Hepatocyte (in vitro differentiated cells): ENCODE measurements at regions not wholly inside any gene's neighbourhood (a gene's known extent, or its start where the extent isn't known, plus 50 kb on each side); places are given as distances from the start of the nearest gene placed in this dataset.

Source experiments
- DNase-seq: peaks from one replicate; pipeline ENCODE4 v3.0.0-alpha.2; 2016; ENCODE audit warnings: low spot score
- H2AFZ ChIP-seq: fragments of 200-600 bp; sonication (generic); 2 replicates; pipeline ENCODE4 v1.6.0; 2016; ENCODE audit warnings: antibody characterized with exemption, mild to moderate bottlenecking
- H3K27ac ChIP-seq: fragments of 200-600 bp; sonication (generic); 2 replicates; pipeline ENCODE4 v1.5.1; 2016; ENCODE audit warnings: mild to moderate bottlenecking
- H3K27me3 ChIP-seq: fragments of 200-600 bp; sonication (generic); 2 replicates; pipeline ENCODE4 v1.6.1; 2016
- H3K36me3 ChIP-seq: fragments of 200-600 bp; sonication (generic); replicated peaks from 2 replicates; pipeline ENCODE4 v1.5.1; 2016; ENCODE audit warnings: low read depth; ENCODE audit not compliant: insufficient read depth
- H3K4me1 ChIP-seq: fragments of 200-600 bp; sonication (generic); 2 replicates; pipeline ENCODE4 v1.5.1; 2016; ENCODE audit warnings: mild to moderate bottlenecking, moderate library complexity; ENCODE audit not compliant: insufficient read depth
- H3K4me2 ChIP-seq: fragments of 200-600 bp; sonication (generic); 2 replicates; pipeline ENCODE4 v1.6.0; 2016
- H3K4me3 ChIP-seq: fragments of 200-600 bp; sonication (generic); 2 replicates; pipeline ENCODE4 v1.5.1; 2016; ENCODE audit warnings: mild to moderate bottlenecking
- H3K79me2 ChIP-seq: fragments of 200-600 bp; sonication (generic); 2 replicates; pipeline ENCODE4 v1.6.0; 2017; ENCODE audit warnings: mild to moderate bottlenecking
- H3K9me2 ChIP-seq: fragments of 200-600 bp; sonication (generic); replicated peaks from 2 replicates; pipeline ENCODE4 v1.6.0; 2017; ENCODE audit warnings: mild to moderate bottlenecking; ENCODE audit not compliant: insufficient read depth
- H3K9me3 ChIP-seq: fragments of 200-600 bp; sonication (generic); 2 replicates; pipeline ENCODE4 v1.5.1; 2016; ENCODE audit warnings: low read depth, mild to moderate bottlenecking
- H4K20me1 ChIP-seq: fragments of 200-600 bp; sonication (generic); 2 replicates; pipeline ENCODE4 v1.6.0; 2016; ENCODE audit warnings: mild to moderate bottlenecking; ENCODE audit not compliant: insufficient read depth, poor library complexity, severe bottlenecking
- EZH2 ChIP-seq: fragments of 200-600 bp; sonication (generic); IDR thresholded peaks from 2 replicates; pipeline ENCODE4 v1.6.1; 2016; ENCODE audit warnings: antibody characterized with exemption, mild to moderate bottlenecking, borderline replicate concordance
- EZH2phosphoT487 ChIP-seq: fragments of 200-600 bp; sonication (generic); IDR thresholded peaks from one replicate; pipeline ENCODE4 v1.6.1; 2018; ENCODE audit warnings: antibody characterized with exemption, mild to moderate bottlenecking, low read depth, moderate library complexity; ENCODE audit not compliant: unreplicated experiment, severe bottlenecking
- WGBS: methylation state at CpG from one replicate; pipeline ENCODE4 v1.1.6; 2016; ENCODE audit warnings: low lambda C conversion rate; ENCODE audit errors: missing lambda C conversion rate; 5-methylcytosine and 5-hydroxymethylcytosine counted together
- TF ChIP-seq, protein P1 (sequence below): fragments of 200-600 bp; sonication (generic); IDR thresholded peaks from 2 replicates; pipeline ENCODE4 v1.5.1; 2016; ENCODE audit warnings: antibody characterized with exemption, mild to moderate bottlenecking; ENCODE audit not compliant: poor library complexity

DNA sequence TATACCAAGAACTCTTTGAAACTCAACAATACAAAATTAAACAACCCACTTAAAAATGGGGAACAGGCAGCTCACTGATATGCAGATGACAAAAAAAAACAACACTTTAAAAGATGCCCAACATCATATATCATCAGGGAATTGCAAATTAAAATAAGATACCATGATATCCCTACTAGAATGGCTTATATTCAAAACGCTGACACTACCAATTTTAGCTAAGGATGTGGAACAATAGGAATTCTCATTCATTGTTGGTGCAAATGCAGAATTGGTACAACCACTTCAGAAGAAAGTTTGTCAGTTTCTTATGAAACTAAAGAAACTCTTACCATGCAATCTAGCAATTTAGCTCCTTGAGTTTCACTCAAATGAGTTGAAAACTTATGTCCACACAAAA, 259.0 kb upstream of the HS3ST1 start:
- Histone ChIP-seq H4K20me1 (no peaks in the 10 kb centered on the region), H3K27me3 (no peaks in the 10 kb centered on the region), H3K27ac (no peak overlapping the region), H3K79me2 (no peaks in the 10 kb centered on the region), H3K4me3 (no peak overlapping the region), H3K9me2 (no peaks in the 10 kb centered on the region), H3K4me1 (peaks cover 5% of the 10 kb centered on the region), H3K36me3 (no peaks in the 10 kb centered on the region), H2AFZ (no peak overlapping the region), H3K4me2 (no peak overlapping the region), H3K9me3 (no peaks in the 10 kb centered on the region)
- TF ChIP-seq EZH2phosphoT487 = no peak
- no peak for TF ChIP-seq EZH2
- 85% methylated on average over 1 of the region's 1 CpG for WGBS
- no peak for DNase-seq

DNA sequence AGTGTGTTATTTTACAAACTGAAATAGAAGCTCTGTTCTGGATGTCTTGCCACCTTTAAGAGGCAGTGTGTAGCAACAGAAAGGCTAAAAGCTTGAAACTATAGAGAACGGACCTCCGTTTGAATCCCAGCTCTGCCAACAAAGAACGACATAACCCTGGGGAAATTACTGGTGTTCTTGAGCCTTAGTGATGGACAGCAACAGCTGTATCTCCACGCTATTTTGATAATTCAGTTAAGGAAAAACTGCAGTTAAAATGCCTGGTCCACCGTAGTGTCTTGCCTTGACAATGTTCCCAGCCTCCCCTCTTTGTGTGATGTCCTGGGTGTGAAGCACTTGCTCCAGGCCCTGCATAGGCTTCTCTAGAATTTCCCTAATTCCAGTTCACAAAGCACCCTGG, 256.8 kb upstream of the HS3ST1 start:
- H3K36me3 ChIP-seq = no peaks in the 10 kb centered on the region
- H3K9me2 ChIP-seq = no peaks in the 10 kb centered on the region
- no peaks in the 10 kb centered on the region for H3K79me2 ChIP-seq
- no peak overlapping the region for H2AFZ ChIP-seq
- no peak for DNase-seq
- H3K27ac ChIP-seq = no peak overlapping the region
- H3K4me1 ChIP-seq = no peaks in the 10 kb centered on the region
- no peaks in the 10 kb centered on the region for H3K9me3 ChIP-seq
- no peak overlapping the region for H3K4me2 ChIP-seq
- TF ChIP-seq, protein P1, sequence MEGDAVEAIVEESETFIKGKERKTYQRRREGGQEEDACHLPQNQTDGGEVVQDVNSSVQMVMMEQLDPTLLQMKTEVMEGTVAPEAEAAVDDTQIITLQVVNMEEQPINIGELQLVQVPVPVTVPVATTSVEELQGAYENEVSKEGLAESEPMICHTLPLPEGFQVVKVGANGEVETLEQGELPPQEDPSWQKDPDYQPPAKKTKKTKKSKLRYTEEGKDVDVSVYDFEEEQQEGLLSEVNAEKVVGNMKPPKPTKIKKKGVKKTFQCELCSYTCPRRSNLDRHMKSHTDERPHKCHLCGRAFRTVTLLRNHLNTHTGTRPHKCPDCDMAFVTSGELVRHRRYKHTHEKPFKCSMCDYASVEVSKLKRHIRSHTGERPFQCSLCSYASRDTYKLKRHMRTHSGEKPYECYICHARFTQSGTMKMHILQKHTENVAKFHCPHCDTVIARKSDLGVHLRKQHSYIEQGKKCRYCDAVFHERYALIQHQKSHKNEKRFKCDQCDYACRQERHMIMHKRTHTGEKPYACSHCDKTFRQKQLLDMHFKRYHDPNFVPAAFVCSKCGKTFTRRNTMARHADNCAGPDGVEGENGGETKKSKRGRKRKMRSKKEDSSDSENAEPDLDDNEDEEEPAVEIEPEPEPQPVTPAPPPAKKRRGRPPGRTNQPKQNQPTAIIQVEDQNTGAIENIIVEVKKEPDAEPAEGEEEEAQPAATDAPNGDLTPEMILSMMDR = no peak
- no peak for TF ChIP-seq EZH2
- TF ChIP-seq EZH2phosphoT487 = no peak
- H3K27me3 ChIP-seq = no peaks in the 10 kb centered on the region
- no peak overlapping the region for H3K4me3 ChIP-seq
- 93% methylated on average over 5 of the region's 5 CpGs for WGBS
- no peaks in the 10 kb centered on the region for H4K20me1 ChIP-seq

DNA sequence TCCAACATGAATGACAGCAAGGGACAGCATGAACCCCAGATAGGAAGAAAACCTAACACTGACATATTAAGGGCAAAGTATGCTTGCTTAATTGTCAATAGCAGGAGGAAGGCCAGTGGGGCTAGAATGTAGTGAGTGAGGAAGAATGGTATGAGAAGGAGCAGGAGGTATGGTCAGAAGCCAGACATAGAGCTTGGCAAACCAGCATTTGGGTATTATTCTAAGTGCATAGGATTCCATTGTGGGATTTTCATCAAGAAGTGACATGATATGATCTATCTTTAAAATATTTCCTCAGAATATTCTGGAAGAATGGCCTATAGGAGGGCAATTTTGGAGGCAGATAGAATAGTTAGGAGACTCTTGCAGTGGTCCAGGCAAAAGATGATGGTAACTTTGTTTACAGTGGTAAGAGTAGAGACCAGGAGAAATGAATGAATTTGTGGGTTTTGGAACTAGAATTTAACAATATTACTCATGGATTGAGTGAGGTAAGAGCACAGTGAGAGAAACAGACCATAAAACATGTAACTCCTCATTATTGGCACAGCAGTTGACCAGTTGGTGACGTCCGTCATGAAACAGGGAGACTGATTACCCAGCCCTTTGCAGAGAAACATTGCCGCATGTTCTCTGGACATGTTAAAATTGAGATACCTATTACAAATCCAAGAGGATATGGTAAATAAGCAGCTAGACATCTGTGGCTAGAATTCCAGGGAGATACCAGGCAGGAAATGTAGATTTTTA, 246.5 kb upstream of the HS3ST1 start:
- no peaks in the 10 kb centered on the region for H3K9me3 ChIP-seq
- H3K4me1 ChIP-seq = no peaks in the 10 kb centered on the region
- DNase-seq = no peak
- H3K4me2 ChIP-seq = no peak overlapping the region
- no peak overlapping the region for H2AFZ ChIP-seq
- WGBS = 94% methylated on average over 3 of the region's 3 CpGs
- H3K4me3 ChIP-seq = no peak overlapping the region
- no peaks in the 10 kb centered on the region for H3K79me2 ChIP-seq
- TF ChIP-seq EZH2phosphoT487 (no peak), EZH2 (no peak)
- TF ChIP-seq, protein P1 = no peak
- H3K9me2 ChIP-seq = no peaks in the 10 kb centered on the region
- no peaks in the 10 kb centered on the region for H4K20me1 ChIP-seq
- no peaks in the 10 kb centered on the region for H3K27me3 ChIP-seq
- no peak overlapping the region for H3K27ac ChIP-seq
- no peaks in the 10 kb centered on the region for H3K36me3 ChIP-seq

DNA sequence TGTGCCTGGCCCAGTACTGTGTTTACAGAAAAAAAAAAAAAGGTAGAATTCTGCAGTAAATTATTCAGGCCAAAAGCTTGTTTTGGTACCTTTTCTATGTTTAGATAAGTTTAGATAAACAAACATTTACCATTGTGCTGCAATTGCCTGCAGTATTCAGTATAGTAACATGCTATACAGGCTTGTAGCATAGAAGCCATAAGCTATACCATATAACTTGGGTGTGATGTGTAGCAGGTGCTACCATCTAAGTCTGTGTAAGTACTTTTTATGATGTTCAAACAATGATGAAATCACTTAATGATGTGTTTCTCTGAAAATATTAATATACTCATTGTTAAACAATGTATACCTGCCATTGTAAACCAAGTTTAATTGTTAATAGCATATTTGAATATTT, 241.6 kb upstream of the HS3ST1 start:
- Histone ChIP-seq H4K20me1 (no peaks in the 10 kb centered on the region), H3K9me2 (no peaks in the 10 kb centered on the region), H3K27me3 (no peaks in the 10 kb centered on the region), H3K27ac (no peak overlapping the region), H3K4me1 (no peaks in the 10 kb centered on the region), H3K36me3 (no peaks in the 10 kb centered on the region), H3K9me3 (no peaks in the 10 kb centered on the region), H3K4me2 (no peak overlapping the region), H2AFZ (no peak overlapping the region), H3K79me2 (no peaks in the 10 kb centered on the region), H3K4me3 (no peak overlapping the region)
- TF ChIP-seq, protein P1 = no peak
- TF ChIP-seq EZH2phosphoT487 (no peak), EZH2 (no peak)
- no peak for DNase-seq
